GM13976 (cell line): ENCODE measurements at regions not wholly inside any gene's neighbourhood (a gene's known extent, or its start where the extent isn't known, plus 50 kb on each side); places are given as distances from the start of the nearest gene placed in this dataset.
"Not testable (repeated sequence)": the region's sequence is repeated elsewhere in the genome, so short reads cannot be mapped to it uniquely, and the experiment has no call there.

Experiments used
- DNase-seq: peaks from one replicate; pipeline ENCODE4 v3.0.0; 2012; ENCODE audit warnings: low spot score
- CTCF ChIP-seq: IDR thresholded peaks from 2 replicates; pipeline ENCODE4 v1.5.1; 2012; ENCODE audit warnings: borderline replicate concordance, mild to moderate bottlenecking; ENCODE audit not compliant: insufficient read depth; ENCODE audit errors: extremely low read depth, missing control alignments, control extremely low read depth
- in situ Hi-C: fragments of 300-500 bp; cut with MboI; formaldehyde crosslinking; loops from one replicate; pipeline ENCODE4 v1.12.0; 2022; ENCODE audit warnings: low sequenced_read_pairs, mixed read lengths, inconsistent platforms; ENCODE audit not compliant: unreplicated experiment

GRCh38 chr1:234765672-234766071 is 155.7 kb upstream of the IRF2BP2 start:
- TF ChIP-seq CTCF = no peak
- in situ Hi-C loops = loop anchor here (25.0 kb wide), 1 partner anchor 322 kb away; no protein-coding TSS in a partner anchor
- DNase-seq = no peak

- DNase-seq = no peak
- in situ Hi-C loops = loop anchor here (25.0 kb wide), 1 partner anchor 322 kb away; no protein-coding TSS in a partner anchor
- no peak for TF ChIP-seq CTCF
Measured at GRCh38 chr1:234765181-234765580, 155.2 kb upstream of the IRF2BP2 start.

- DNase-seq = no peak
- no peak for TF ChIP-seq CTCF
- in situ Hi-C loops = loop anchor here (25.0 kb wide), 1 partner anchor 323 kb away; no protein-coding TSS in a partner anchor
Measured at GRCh38 chr1:234763910-234764309, 153.9 kb upstream of the IRF2BP2 start.

- no peak for TF ChIP-seq CTCF
- in situ Hi-C loops = loop anchor here (25.0 kb wide), 1 partner anchor 324 kb away; no protein-coding TSS in a partner anchor
- no peak for DNase-seq
Measured at GRCh38 chr1:234763367-234763766, 153.4 kb upstream of the IRF2BP2 start.

- DNase-seq = not testable (repeated sequence)
- in situ Hi-C loops = loop anchor here (25.0 kb wide), 1 partner anchor 325 kb away; no protein-coding TSS in a partner anchor
Measured at GRCh38 chr1:234762127-234762526, 152.1 kb upstream of the IRF2BP2 start.

GRCh38 chr1:234760303-234760723 is 150.3 kb upstream of the IRF2BP2 start:
- in situ Hi-C loops = loop anchor here (25.0 kb wide), 1 partner anchor 327 kb away; no protein-coding TSS in a partner anchor
- no peak for DNase-seq
- no peak for TF ChIP-seq CTCF

GRCh38 chr1:234759888-234760287 is 149.9 kb upstream of the IRF2BP2 start:
- DNase-seq = no peak
- in situ Hi-C loops = loop anchor here (25.0 kb wide), 1 partner anchor 327 kb away; no protein-coding TSS in a partner anchor
- TF ChIP-seq CTCF = no peak
